CD4-positive, alpha-beta T cell treated with Interleukin-6 for 4 hours (primary cell): ENCODE measurements at regions not wholly inside any gene's neighbourhood (a gene's known extent, or its start where the extent isn't known, plus 50 kb on each side); places are given as distances from the start of the nearest gene placed in this dataset.

Source experiments
- DNase-seq: peaks from one replicate; pipeline ENCODE4 v3.0.0-alpha.2; 2020; ENCODE audit warnings: mixed read lengths

DNA sequence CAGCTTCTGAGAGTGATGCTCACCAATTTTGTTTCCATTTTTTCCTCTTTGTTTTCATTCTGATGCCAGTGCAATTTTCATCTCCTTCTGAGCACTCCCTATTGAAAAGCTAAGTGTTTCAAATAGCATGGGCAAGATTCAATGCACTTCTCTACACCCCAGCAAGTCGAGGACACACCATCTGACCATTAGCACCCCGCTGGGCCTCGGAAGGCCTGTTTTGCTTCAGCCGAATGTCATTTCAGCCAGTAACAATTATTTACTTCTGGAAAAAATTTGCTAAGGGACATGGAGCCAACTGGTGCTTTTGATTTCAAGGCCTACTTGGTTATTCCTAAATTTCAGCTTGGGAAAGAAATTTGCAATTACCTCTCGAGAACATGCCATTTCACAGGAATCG is 392.4 kb downstream of the RNF144A start:
- no peak for DNase-seq

GRCh38 chr2:7324706-7325105 is 407.5 kb downstream of the RNF144A start:
- no peak for DNase-seq

- DNase-seq = no peak
These were observed 408.0 kb downstream of the RNF144A start for GRCh38 chr2:7325186-7325585.

- no peak for DNase-seq
These were observed 412.3 kb downstream of the RNF144A start for GRCh38 chr2:7329465-7329864.

GRCh38 chr2:7333189-7333765 is 416.1 kb downstream of the RNF144A start:
- DNase-seq = no peak

- no peak for DNase-seq
These were observed 416.8 kb downstream of the RNF144A start for GRCh38 chr2:7333960-7334493.

DNA sequence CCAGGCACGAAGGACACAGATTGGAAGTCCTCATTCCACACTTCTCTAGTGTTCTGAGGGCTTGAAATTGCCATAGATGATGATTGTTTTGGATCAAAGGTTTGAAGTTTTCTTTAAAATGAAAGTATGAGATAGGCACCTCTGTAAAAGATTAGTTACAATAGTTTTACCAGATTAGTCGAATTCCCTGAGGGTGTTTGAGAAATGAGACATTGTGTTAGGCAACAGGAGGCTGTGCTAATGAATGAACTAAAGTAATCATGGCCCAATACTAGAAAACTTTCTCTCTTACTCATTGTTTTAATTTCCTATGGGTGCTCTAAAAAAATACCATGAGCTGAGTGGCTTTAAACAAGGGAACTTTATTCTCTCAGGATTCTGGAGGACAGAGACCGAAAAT is 421.7 kb downstream of the RNF144A start:
- no peak for DNase-seq

GRCh38 chr2:7346336-7346735 is 429.1 kb downstream of the RNF144A start:
- no peak for DNase-seq

GRCh38 chr2:7348761-7349160 is 431.5 kb downstream of the RNF144A start:
- DNase-seq = no peak

- DNase-seq = no peak
These were observed 435.0 kb downstream of the RNF144A start for GRCh38 chr2:7352191-7352590.

GRCh38 chr2:7353571-7353970 is 436.4 kb downstream of the RNF144A start:
- no peak for DNase-seq

GRCh38 chr2:7355781-7356180 is 438.6 kb downstream of the RNF144A start:
- DNase-seq = no peak

DNA sequence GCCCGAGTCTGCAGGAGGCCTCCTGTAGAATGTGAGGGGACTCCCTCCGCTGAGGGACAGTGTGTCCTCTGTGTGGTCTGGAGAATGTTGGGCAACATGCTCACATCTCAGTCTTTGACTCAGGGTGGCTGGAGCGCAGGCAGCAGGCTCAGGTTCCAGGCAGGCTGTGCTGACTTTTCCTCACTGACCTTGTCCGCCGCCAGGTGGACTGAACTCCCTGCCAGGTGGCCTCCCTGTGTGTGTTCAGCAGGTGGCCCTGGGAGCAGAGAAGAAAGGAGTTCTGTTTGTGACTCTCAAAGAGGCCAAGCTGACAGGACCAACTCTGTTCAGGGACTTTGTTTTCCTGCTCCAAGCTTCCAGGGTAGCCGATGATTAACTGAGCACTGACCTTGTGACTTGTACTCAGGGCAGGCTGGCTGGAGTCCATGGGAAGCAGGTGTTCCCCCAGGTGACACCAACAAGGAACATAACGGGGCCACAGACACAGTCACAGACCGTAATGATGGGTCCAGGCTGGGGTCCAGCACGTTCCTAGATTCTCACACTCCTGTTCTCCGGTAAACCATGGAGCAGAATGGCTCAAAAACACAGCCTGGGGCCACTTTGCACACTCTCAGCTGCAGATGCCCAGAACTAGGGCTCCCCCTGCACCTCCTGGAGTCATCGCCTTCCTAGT is 439.8 kb downstream of the RNF144A start:
- no peak for DNase-seq

GRCh38 chr2:7357993-7358392 is 440.8 kb downstream of the RNF144A start:
- no peak for DNase-seq

GRCh38 chr2:7358865-7359447 is 441.7 kb downstream of the RNF144A start:
- no peak for DNase-seq

- no peak for DNase-seq
These were observed 446.7 kb downstream of the RNF144A start for GRCh38 chr2:7363906-7364305.

GRCh38 chr2:7368211-7368610 is 451.0 kb downstream of the RNF144A start:
- DNase-seq = no peak

- no peak for DNase-seq
These were observed 455.9 kb downstream of the RNF144A start for GRCh38 chr2:7373156-7373555.

DNA sequence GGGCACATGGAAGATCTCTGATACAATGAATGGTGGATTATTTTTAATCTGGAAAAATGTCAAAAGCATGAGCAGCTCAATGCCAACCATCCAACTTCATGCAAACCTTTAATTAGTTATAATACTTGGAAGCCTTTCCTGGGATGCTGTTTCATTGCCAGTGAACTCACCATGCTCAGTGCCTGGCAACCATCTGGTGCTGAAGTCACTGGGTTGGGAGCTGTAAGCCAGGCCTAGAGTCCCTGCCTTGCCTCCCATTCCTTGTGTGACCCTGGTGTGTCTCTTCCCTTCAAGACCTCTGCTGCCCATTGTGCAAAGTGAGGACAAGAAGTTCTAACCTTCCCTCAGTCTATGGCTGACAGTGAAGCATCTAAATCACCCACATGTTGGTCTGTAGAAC is 458.7 kb downstream of the RNF144A start:
- DNase-seq = no peak

GRCh38 chr2:7377916-7378569 is 460.8 kb downstream of the RNF144A start:
- no peak for DNase-seq

GRCh38 chr2:7378591-7378990 is 461.4 kb downstream of the RNF144A start:
- no peak for DNase-seq

GRCh38 chr2:7379799-7380198 is 462.6 kb downstream of the RNF144A start:
- DNase-seq = no peak

DNA sequence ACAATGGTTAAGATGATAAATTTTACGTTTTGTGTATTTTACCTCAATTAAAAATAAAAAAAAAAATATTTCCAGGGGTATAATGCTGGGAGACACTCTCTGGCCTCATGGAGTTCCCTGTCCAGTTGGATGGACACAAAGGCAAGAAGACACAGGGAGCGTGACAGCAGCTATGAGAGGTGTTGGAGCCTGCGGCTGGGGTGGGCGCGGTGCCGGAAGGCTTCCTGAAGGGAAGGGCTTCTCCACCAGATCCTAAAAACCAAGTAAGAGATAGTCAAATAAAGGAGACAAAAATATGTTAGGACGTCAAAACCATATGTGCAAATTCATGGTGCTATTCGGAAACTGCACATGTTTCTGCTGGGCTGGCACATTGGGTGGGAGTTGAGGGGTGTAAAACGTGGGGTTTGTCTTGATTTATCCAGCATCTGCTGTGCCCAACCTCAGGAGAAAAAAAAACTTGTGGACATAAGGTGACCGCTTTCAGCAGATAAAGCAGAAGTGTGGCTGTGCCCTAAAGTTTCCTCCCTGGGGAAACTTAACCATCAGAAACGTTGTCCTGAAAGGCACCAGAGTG is 467.6 kb downstream of the RNF144A start:
- DNase-seq = no peak
